ENCODE measurements at regions not wholly inside any gene's neighbourhood (a gene's known extent, or its start where the extent isn't known, plus 50 kb on each side); places are given as distances from the start of the nearest gene placed in this dataset.
"Not testable (repeated sequence)": the region's sequence is repeated elsewhere in the genome, so short reads cannot be mapped to it uniquely, and the experiment has no call there.

- no peak for DNase-seq
- H3K4me3 Mint-ChIP-seq = no peak overlapping the region
These were observed 203.2 kb downstream of the LAS1L start for GRCh38 chrX:65331371-65331770.

GRCh38 chrX:65300104-65300809 lies 234.3 kb downstream of the LAS1L start:
- CTCF ChIA-PET = no interaction called here
- POLR2A ChIA-PET = no interaction called here
- no peak overlapping the region for H3K27ac Mint-ChIP-seq
- H3K27me3 Mint-ChIP-seq = no peaks in the 10 kb centered on the region
- H3K4me3 Mint-ChIP-seq = no peak overlapping the region
- intact Hi-C loops (cut with micrococcal nuclease) = no loop called here
- no peak for ATAC-seq (ENCODE audit: low read depth)
- H3K36me3 Mint-ChIP-seq (ENCODE audit: low read depth) = no peaks in the 10 kb centered on the region
- no peaks in the 10 kb centered on the region for H3K4me1 Mint-ChIP-seq
- TF ChIP-seq CTCF (IDR thresholded peaks at IDR 0.05) = no peak
- no peak for DNase-seq
- peaks cover 14% of the 10 kb centered on the region for H3K9me3 Mint-ChIP-seq

More at GRCh38 chrX:65331371-65331770, 203.2 kb downstream of the LAS1L start:
- no peak for TF ChIP-seq CTCF (IDR thresholded peaks at IDR 0.05)
- intact Hi-C loops (cut with micrococcal nuclease) = no loop called here
- Mint-ChIP-seq H3K36me3 (ENCODE audit: low read depth) (peaks cover 3% of the 10 kb centered on the region), H3K9me3 (peaks cover 7% of the 10 kb centered on the region), H3K27ac (no peak overlapping the region), H3K4me1 (no peaks in the 10 kb centered on the region), H3K27me3 (no peaks in the 10 kb centered on the region)
- ChIA-PET POLR2A (no interaction called here), CTCF (no interaction called here)
- ATAC-seq (ENCODE audit: low read depth) = no peak

- intact Hi-C loops (cut with micrococcal nuclease); H3K9me3 Mint-ChIP-seq; H3K27me3 Mint-ChIP-seq; H3K27ac Mint-ChIP-seq; H3K36me3 Mint-ChIP-seq (ENCODE audit: low read depth); ATAC-seq (ENCODE audit: low read depth); POLR2A ChIA-PET; H3K4me1 Mint-ChIP-seq; CTCF ChIA-PET; H3K4me3 Mint-ChIP-seq; DNase-seq: not testable (repeated sequence)
These were observed 251.7 kb downstream of the LAS1L start for GRCh38 chrX:65282905-65283304.

GRCh38 chrX:65273152-65273551 lies 261.4 kb downstream of the LAS1L start:
- no peak for TF ChIP-seq CTCF (IDR thresholded peaks at IDR 0.05)
- ChIA-PET POLR2A (no interaction called here), CTCF (no interaction called here)
- peaks cover 4% of the 10 kb centered on the region for H3K36me3 Mint-ChIP-seq (ENCODE audit: low read depth)
- ATAC-seq (ENCODE audit: low read depth) (no peak), DNase-seq (no peak)
- no peak overlapping the region for H3K4me3 Mint-ChIP-seq
- H3K27ac Mint-ChIP-seq = no peak overlapping the region
- no peaks in the 10 kb centered on the region for H3K4me1 Mint-ChIP-seq
- H3K27me3 Mint-ChIP-seq = no peaks in the 10 kb centered on the region
- H3K9me3 Mint-ChIP-seq = peaks cover 16% of the 10 kb centered on the region
- intact Hi-C loops (cut with micrococcal nuclease) = no loop called here

- Mint-ChIP-seq H3K4me3 (no peak overlapping the region), H3K4me1 (no peaks in the 10 kb centered on the region), H3K9me3 (peaks cover 18% of the 10 kb centered on the region), H3K27me3 (no peaks in the 10 kb centered on the region), H3K27ac (no peak overlapping the region), H3K36me3 (ENCODE audit: low read depth) (peaks cover 9% of the 10 kb centered on the region)
- CTCF ChIA-PET = no interaction called here
- no peak for DNase-seq
- POLR2A ChIA-PET = no interaction called here
- ATAC-seq (ENCODE audit: low read depth) = no peak
- no peak for TF ChIP-seq CTCF (IDR thresholded peaks at IDR 0.05)
- intact Hi-C loops (cut with micrococcal nuclease) = no loop called here
These were observed 268.1 kb downstream of the LAS1L start for GRCh38 chrX:65266482-65266881.

GRCh38 chrX:65253817-65254216 lies 277.6 kb upstream of the ZC4H2 start:
- no peaks in the 10 kb centered on the region for H3K4me1 Mint-ChIP-seq
- H3K27me3 Mint-ChIP-seq = no peaks in the 10 kb centered on the region
- H3K27ac Mint-ChIP-seq = no peak overlapping the region
- H3K36me3 Mint-ChIP-seq (ENCODE audit: low read depth) = peaks cover 3% of the 10 kb centered on the region
- peaks cover 13% of the 10 kb centered on the region for H3K9me3 Mint-ChIP-seq
- intact Hi-C loops (cut with micrococcal nuclease) = no loop called here
- no peak overlapping the region for H3K4me3 Mint-ChIP-seq
- ATAC-seq (ENCODE audit: low read depth) = no peak
- ChIA-PET POLR2A (no interaction called here), CTCF (no interaction called here)
- no peak for DNase-seq
- no peak for TF ChIP-seq CTCF (IDR thresholded peaks at IDR 0.05)

Measured in activated B cell treated with CpG ODN at 0.5 μM for 24 hours (primary cell).